ENCODE measurements at regions not wholly inside any gene's neighbourhood (a gene's known extent, or its start where the extent isn't known, plus 50 kb on each side); places are given as distances from the start of the nearest gene placed in this dataset.
"Not testable (repeated sequence)": the region's sequence is repeated elsewhere in the genome, so short reads cannot be mapped to it uniquely, and the experiment has no call there.

GRCh38 chr2:89756616-89757015 is 1065.1 kb downstream of the RPIA start:
- DNase-seq, result peak in 1 of 3 donors; percentile 13

GRCh38 chr2:89758332-89759026 is 1067.0 kb downstream of the RPIA start:
- DNase-seq, result peak in 1 of 3 donors; percentile 8

GRCh38 chr2:89760762-89761161 is 1069.3 kb downstream of the RPIA start:
- peak in 1 of 3 donors; percentile 1 for DNase-seq

DNA sequence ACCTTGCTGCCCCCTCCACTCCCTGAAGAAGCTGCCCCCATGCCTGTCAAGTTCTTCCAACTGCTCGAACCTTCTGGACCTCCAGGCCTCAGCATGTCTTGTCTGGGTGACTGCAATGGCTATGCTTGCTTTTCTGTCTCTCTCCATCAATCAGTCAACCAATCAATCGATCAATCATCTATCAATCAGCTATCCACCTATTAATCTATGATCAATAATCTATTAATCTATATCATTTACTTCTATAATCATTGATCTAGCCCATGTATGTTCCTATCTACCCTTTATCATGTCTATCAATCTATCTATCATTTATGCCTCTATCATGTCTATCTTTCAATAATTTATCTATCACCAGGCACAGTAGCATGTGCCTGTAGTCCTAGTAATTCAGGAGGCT is 1069.7 kb downstream of the RPIA start:
- DNase-seq, result not testable (repeated sequence)

- peak in 1 of 3 donors; percentile 11 for DNase-seq
Observed at GRCh38 chr2:89761863-89762262, 1070.4 kb downstream of the RPIA start.

- DNase-seq, result peak in 1 of 3 donors; percentile 15
Observed at GRCh38 chr2:89762461-89763253, 1071.2 kb downstream of the RPIA start.

GRCh38 chr2:89763254-89763580 is 1071.7 kb downstream of the RPIA start:
- DNase-seq, result peak in 1 of 3 donors; percentile 18

DNA sequence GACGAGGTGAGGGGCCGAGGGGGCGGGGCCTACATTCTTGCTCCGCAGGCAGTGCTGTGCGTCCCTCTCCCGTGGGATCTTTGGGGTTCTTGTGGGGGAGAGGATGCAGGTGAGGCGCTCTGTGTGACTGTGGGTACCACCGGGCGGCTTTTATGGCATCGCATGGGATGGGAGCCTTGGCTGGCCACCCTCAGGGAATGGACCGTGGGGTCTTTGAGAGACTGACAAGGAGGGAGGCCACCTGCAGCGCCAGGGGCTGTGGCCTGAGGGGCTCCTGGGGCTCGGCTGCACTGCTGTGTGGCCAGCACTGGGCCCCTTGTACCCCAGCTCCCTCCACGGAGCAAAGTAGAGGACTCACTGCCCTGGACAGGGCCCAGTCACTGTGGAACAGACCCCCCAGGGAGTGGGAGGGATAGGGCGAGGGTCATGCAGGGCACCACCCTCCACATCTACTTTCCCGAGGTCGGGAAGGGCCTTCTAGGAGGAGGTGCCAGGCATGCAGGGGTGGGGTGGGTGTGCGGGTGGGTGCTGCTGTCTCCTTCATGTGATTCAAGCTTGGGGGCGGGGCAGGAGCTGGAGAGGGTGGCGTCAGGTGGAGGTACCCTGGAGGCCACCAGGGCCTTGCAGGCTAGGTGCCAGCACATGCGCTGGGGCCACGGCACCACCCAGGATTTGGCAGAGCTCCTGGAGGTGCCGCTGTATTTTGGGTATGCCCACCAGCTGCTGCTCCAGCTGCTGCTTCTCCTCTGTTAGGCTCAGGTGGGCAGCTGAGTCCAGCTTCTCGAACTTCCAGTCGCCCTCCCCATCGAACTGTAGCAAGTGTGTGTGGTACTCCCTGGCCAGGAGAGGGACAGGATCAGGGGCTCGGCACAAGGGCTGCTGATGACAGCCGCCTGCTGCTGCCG is 1072.4 kb downstream of the RPIA start:
- DNase-seq, result peak in 1 of 3 donors; percentile 14

DNA sequence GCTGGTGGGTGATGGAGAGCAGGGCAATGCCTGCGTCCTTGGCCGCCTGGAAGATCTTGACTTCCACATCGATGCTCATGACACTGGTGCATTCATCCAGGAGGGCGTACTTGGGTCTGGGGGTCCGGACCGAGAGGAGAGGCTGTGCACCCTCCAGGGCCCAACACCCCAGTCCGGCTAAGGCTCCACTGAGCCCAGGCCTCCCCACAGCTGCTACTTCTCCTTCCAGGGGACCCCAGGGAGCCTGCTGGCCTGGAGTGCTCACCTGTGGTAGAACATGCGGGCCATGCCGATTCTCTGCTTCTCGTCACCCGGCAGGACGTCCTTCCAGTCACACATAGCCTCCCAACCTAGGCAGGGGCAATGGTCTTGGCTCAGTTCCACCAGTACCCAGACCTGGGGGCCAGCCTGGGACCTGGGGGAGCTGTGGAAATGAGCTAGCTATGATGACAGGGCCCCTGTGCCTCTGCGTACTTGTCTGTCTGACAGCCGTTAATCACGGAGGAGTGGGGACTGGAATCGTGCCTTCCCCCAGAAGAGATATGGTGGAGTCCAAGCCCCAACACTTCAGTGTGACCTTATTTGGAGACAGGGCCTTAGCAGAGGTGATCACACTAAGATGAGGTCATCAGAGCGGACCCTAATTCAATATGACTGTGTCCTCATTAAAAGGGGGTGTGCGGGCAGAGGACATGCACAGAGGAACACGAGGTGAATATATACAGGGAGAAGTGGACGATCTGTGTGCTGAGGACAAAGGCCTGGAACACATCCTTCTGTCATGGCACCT is 1073.3 kb downstream of the RPIA start:
- DNase-seq, result peak in 1 of 3 donors; percentile 5

DNA sequence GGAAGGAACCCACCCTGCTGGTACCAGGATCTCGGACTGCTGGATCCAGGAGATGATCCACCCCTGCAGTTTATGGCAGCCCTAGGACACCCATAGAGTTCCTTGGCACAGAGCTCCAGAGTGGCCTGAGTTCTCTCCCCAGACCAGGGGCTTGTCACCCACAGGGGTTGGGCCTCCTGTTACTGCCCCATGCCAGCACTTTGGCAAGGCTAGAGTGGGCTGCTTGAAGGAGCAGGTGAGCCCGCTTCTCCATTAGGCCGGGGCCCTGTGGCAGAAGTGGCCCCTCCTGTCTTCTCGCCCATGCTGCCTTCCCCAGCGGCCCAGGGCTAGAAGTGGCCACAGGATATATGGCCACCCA is 1073.9 kb downstream of the RPIA start:
- DNase-seq, result peak in 1 of 3 donors; percentile 11

- DNase-seq, result peak in 1 of 3 donors; percentile 11
Observed at GRCh38 chr2:89766141-89766990, 1074.9 kb downstream of the RPIA start.

- DNase-seq, result peak in 1 of 3 donors; percentile 5
Observed at GRCh38 chr2:89767058-89767457, 1075.6 kb downstream of the RPIA start.

DNA sequence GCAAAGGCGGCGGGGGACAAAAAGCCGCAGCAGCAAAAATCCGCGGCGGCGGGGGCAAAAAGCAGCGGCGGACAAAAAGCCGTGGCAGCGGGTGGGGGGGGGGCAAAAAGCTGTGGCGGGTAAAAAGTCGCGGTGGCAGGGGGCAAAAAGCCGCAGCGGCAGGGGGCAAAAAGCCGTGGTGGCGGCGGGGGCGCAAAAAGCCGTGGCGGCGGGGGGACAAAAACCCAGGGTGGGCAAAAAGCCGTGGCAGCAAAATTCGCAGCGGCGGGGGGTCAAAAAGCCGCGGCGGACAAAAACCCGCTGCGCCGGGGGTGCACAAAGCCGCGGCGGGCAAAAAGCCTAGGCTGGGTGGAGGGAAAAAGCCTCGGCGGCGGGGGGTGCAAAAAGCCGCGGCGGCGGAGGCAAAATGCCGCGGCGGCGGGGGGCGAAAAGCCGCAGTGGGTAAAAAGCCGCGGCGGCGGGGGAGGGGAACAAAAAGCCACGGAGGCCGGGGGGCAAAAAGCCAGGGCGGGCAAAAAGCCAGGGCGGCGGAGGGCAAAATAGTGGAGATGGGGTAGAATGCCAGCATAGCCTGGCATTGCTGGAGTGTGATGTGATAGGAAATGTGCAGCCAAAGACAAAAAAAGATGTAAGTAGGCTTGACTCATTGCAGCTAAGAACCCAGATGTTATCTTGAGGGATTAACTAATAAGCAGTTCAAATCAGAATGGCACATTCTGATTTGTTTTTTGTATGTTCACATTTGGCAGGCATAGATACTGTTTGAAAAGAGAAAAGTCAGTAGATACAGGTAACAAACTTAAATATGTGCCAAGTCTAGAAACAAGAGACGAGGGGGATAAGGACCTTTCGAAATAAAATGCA is 1076.3 kb downstream of the RPIA start:
- peak in 1 of 3 donors; percentile 14 for DNase-seq

DNA sequence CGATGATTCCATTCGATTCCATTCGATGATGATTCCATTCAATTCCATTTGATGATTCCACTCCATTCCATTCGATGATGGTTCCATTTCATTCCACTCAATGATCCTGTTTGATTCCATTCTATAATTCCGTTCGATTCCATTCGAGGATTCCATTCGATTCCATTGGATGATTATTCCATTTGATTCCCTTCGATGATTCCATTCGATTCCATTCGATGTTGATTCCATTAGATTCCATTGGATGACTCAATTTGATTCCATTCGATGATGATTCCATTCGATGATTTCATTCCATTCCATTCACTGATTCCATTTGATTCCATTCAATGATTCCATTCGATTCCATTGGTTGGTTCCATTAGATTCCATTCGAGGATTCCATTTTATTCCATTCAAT is 1084.4 kb downstream of the RPIA start:
- no peak for DNase-seq

GRCh38 chr2:89780318-89780717 is 1088.8 kb downstream of the RPIA start:
- no peak for DNase-seq

GRCh38 chr2:89781962-89782361 is 1090.5 kb downstream of the RPIA start:
- peak in 1 of 3 donors; percentile 10 for DNase-seq

GRCh38 chr2:89784960-89785359 is 1093.5 kb downstream of the RPIA start:
- no peak for DNase-seq

GRCh38 chr2:89785528-89785927 is 1094.1 kb downstream of the RPIA start:
- not testable (repeated sequence) for DNase-seq

GRCh38 chr2:89786642-89787041 is 1095.2 kb downstream of the RPIA start:
- not testable (repeated sequence) for DNase-seq

- not testable (repeated sequence) for DNase-seq
Observed at GRCh38 chr2:89795530-89795929, 1104.1 kb downstream of the RPIA start.
